ENCODE measurements at regions not wholly inside any gene's neighbourhood (a gene's known extent, or its start where the extent isn't known, plus 50 kb on each side); places are given as distances from the start of the nearest gene placed in this dataset.

- Mint-ChIP-seq H3K27me3 (ENCODE audit: insufficient read depth, unreplicated experiment) (no peaks in the 10 kb centered on the region), H3K4me3 (ENCODE audit: unreplicated experiment) (no peak overlapping the region), H3K27ac (ENCODE audit: low read depth, unreplicated experiment) (no peak overlapping the region), H3K9me3 (ENCODE audit: unreplicated experiment) (no peaks in the 10 kb centered on the region), H3K36me3 (ENCODE audit: insufficient read depth, unreplicated experiment) (no peaks in the 10 kb centered on the region), H3K4me1 (ENCODE audit: insufficient read depth, unreplicated experiment) (no peaks in the 10 kb centered on the region)
- DNase-seq (ENCODE audit: unreplicated experiment) = no peak
- ChIA-PET POLR2A (no interaction called here), CTCF (interaction anchor here (0.6 kb wide), 1 partner anchor 18 kb away, joined by 4 read pairs; no protein-coding TSS in a partner anchor)
- intact Hi-C loops (cut with micrococcal nuclease) = no loop called here
- no peak for TF ChIP-seq CTCF (IDR thresholded peaks at IDR 0.05; ENCODE audit: unreplicated experiment)
- BruUV-seq (replicated peaks) = no TSS peak
Observed at GRCh38 chr2:192448881-192449280, 254.1 kb upstream of the TMEFF2 start.

- H3K4me3 Mint-ChIP-seq (ENCODE audit: unreplicated experiment) = no peak overlapping the region
- intact Hi-C loops (cut with micrococcal nuclease) = no loop called here
- no peak overlapping the region for H3K27ac Mint-ChIP-seq (ENCODE audit: low read depth, unreplicated experiment)
- TF ChIP-seq CTCF (IDR thresholded peaks at IDR 0.05; ENCODE audit: unreplicated experiment) = no peak
- no peaks in the 10 kb centered on the region for H3K36me3 Mint-ChIP-seq (ENCODE audit: insufficient read depth, unreplicated experiment)
- no peaks in the 10 kb centered on the region for H3K27me3 Mint-ChIP-seq (ENCODE audit: insufficient read depth, unreplicated experiment)
- ChIA-PET POLR2A (no interaction called here), CTCF (no interaction called here)
- no TSS peak for BruUV-seq (replicated peaks)
- H3K4me1 Mint-ChIP-seq (ENCODE audit: insufficient read depth, unreplicated experiment) = no peaks in the 10 kb centered on the region
- no peak for DNase-seq (ENCODE audit: unreplicated experiment)
- no peaks in the 10 kb centered on the region for H3K9me3 Mint-ChIP-seq (ENCODE audit: unreplicated experiment)
Observed at GRCh38 chr2:192444286-192444838, 249.6 kb upstream of the TMEFF2 start.

GRCh38 chr2:192443831-192444230 lies 249.1 kb upstream of the TMEFF2 start:
- intact Hi-C loops (cut with micrococcal nuclease) = no loop called here
- TF ChIP-seq CTCF (IDR thresholded peaks at IDR 0.05; ENCODE audit: unreplicated experiment) = no peak
- Mint-ChIP-seq H3K27me3 (ENCODE audit: insufficient read depth, unreplicated experiment) (no peaks in the 10 kb centered on the region), H3K9me3 (ENCODE audit: unreplicated experiment) (no peaks in the 10 kb centered on the region), H3K36me3 (ENCODE audit: insufficient read depth, unreplicated experiment) (no peaks in the 10 kb centered on the region), H3K27ac (ENCODE audit: low read depth, unreplicated experiment) (no peak overlapping the region), H3K4me1 (ENCODE audit: insufficient read depth, unreplicated experiment) (no peaks in the 10 kb centered on the region), H3K4me3 (ENCODE audit: unreplicated experiment) (no peak overlapping the region)
- no peak for DNase-seq (ENCODE audit: unreplicated experiment)
- POLR2A ChIA-PET = no interaction called here
- BruUV-seq (replicated peaks) = no TSS peak
- CTCF ChIA-PET = interaction anchor here (0.6 to 1.1 kb wide), 2 partner anchors 8 to 1137 kb away, joined by 3 to 4 read pairs; no protein-coding TSS in a partner anchor

- no peak for TF ChIP-seq CTCF (IDR thresholded peaks at IDR 0.05; ENCODE audit: unreplicated experiment)
- no peak overlapping the region for H3K27ac Mint-ChIP-seq (ENCODE audit: low read depth, unreplicated experiment)
- H3K36me3 Mint-ChIP-seq (ENCODE audit: insufficient read depth, unreplicated experiment) = no peaks in the 10 kb centered on the region
- intact Hi-C loops (cut with micrococcal nuclease) = no loop called here
- H3K4me3 Mint-ChIP-seq (ENCODE audit: unreplicated experiment) = no peak overlapping the region
- ChIA-PET POLR2A (no interaction called here), CTCF (no interaction called here)
- peaks cover 6% of the 10 kb centered on the region for H3K4me1 Mint-ChIP-seq (ENCODE audit: insufficient read depth, unreplicated experiment)
- no peaks in the 10 kb centered on the region for H3K9me3 Mint-ChIP-seq (ENCODE audit: unreplicated experiment)
- DNase-seq (ENCODE audit: unreplicated experiment) = no peak
- H3K27me3 Mint-ChIP-seq (ENCODE audit: insufficient read depth, unreplicated experiment) = no peaks in the 10 kb centered on the region
- BruUV-seq (replicated peaks) = no TSS peak
Observed at GRCh38 chr2:192438239-192438638, 243.5 kb upstream of the TMEFF2 start.
